Inferior parietal cortex (tissue), 1 donor: ENCODE measurements at regions not wholly inside any gene's neighbourhood (a gene's known extent, or its start where the extent isn't known, plus 50 kb on each side); places are given as distances from the start of the nearest gene placed in this dataset.

Experiments used
- DNase-seq: peaks from one replicate; pipeline ENCODE4 v3.0.0-alpha.2; 2016; ENCODE audit errors: extremely low spot score

GRCh38 chr2:60158262-60158661 is 395.2 kb downstream of the BCL11A start:
- DNase-seq = no peak

DNA sequence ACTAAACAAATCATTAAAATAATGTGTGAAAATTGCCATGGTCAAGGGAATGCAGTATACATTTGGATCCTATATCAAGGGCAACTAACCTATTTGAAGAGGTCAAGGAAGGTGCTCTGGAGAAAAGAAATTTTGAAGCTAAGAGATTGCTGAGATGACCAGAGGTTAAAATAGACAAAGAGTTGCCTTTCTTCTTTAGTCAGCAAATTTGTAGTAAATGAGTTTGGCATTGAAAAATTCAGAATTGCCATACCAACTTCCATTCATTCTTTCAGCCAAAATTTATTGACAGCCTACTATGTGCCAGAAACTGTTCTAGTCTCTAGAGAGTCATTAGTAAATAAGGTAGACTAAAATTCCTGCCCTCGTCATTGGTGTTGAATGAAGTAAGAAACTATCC is 396.2 kb downstream of the BCL11A start:
- no peak for DNase-seq

GRCh38 chr2:60154142-60154541 is 399.3 kb downstream of the BCL11A start:
- no peak for DNase-seq

DNA sequence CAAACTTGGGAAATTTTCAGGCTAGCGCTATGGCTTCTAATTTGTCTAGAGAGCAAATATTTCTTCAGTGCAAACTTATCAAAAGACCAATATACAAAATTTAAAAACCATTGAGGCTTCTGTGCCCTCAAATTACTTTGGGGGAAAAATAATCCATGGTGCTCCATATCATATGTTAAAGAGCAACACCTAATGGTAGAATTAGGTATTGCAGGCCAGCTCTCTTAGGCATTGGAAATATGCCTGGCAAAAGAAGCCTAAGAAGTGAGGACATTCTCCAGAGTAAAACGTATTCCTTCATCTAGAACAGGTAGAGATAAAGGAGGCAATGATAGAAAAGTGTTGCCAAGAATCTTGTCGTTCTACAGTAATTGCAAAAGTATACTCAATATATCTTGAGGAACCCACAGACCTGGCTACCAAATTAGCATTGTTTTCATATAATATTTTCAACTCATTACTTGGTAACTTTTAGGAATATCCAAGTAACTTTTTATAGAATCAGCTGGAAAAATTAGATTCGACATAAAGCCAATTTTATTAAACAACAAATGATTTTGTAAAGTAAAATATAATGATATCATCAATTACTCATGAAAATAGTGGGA is 401.1 kb downstream of the BCL11A start:
- no peak for DNase-seq

DNA sequence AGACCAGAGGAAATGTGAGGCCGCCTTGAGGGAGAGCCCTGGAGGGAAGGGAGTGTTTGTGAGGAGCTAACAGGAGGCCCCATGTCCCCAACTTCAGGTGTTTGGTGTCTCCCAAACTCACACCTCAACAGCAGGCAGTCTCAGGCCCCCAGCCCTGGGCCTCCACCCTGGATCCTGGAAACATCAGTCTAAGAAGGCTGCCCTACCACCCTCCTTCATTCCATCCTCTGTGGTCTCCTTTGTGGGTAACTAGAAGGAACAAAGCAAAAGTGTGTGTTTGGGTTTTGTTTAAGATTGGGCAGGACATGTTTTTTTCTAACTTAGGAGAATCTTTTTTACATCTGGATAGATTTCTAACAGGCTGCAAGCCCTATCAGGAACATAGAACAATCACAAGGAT is 404.3 kb downstream of the BCL11A start:
- DNase-seq = no peak

GRCh38 chr2:60148716-60149115 is 404.7 kb downstream of the BCL11A start:
- no peak for DNase-seq

- no peak for DNase-seq
Measured at GRCh38 chr2:60140185-60140584, 413.3 kb downstream of the BCL11A start.

GRCh38 chr2:60136913-60137312 is 416.5 kb downstream of the BCL11A start:
- DNase-seq = no peak

- DNase-seq = no peak
Measured at GRCh38 chr2:60127191-60127590, 426.3 kb downstream of the BCL11A start.

- DNase-seq = no peak
Measured at GRCh38 chr2:60125611-60126426, 427.6 kb downstream of the BCL11A start.

- no peak for DNase-seq
Measured at GRCh38 chr2:60119778-60120177, 433.7 kb downstream of the BCL11A start.

DNA sequence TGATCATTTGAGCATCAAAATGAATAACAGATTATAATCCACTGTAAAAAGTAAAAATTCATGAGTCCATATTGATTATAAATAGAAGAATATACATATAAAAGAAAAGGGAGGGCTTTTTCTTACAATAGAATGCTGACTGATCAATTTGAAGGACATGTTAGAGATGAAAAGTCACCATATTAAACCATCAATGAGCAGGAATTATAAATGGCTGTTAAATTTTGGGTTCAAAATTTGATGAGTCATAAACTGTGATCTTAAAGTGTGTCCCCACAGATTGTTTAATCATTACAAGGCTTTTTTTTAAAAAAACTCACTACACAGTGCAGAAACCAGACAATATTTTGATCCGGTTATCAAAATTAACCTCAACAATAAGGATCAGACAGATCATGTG is 434.5 kb downstream of the BCL11A start:
- no peak for DNase-seq

DNA sequence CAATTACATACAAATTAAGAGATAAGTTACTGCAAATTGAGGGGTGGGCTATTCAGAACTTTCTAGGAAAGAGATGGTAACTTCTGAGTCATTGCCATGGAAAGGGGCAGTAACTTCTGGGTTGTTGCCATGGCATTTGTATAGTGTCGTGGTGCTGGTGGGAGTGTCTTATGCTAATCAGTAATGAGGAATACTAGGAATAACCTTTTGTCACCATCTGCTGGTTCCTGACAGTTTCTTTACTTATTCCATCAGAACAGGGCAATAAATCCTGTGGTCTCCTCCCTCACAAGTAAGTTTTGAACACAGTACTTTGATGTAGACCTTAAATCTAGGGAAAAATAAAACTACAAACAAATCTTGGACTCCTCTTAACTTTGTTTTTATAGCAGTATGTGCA is 435.4 kb downstream of the BCL11A start:
- no peak for DNase-seq

- no peak for DNase-seq
Measured at GRCh38 chr2:60116161-60116875, 437.1 kb downstream of the BCL11A start.

GRCh38 chr2:60109744-60110143 is 443.7 kb downstream of the BCL11A start:
- DNase-seq = no peak

GRCh38 chr2:60106836-60107529 is 446.5 kb downstream of the BCL11A start:
- no peak for DNase-seq

DNA sequence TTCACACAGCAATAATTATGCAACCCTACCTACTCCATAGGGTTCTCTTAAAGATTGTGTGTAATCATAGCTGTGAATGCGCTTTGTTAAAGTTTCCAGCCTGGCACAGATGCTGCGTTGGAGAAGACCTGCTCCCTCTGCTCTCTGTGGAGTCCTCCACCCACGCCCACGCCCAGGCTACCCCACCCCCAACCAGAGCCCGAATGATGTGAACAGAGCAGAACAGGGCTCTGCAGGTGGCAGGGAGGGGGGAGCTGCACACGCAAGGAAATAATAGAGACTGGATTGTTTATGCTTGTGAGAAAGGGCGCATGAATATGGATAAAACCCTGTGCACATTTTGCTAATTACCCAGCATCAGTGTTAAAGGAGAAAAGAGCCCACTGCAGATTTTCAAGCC is 447.5 kb downstream of the BCL11A start:
- no peak for DNase-seq

GRCh38 chr2:60104514-60105505 is 448.6 kb downstream of the BCL11A start:
- peak; percentile 60 for DNase-seq

DNA sequence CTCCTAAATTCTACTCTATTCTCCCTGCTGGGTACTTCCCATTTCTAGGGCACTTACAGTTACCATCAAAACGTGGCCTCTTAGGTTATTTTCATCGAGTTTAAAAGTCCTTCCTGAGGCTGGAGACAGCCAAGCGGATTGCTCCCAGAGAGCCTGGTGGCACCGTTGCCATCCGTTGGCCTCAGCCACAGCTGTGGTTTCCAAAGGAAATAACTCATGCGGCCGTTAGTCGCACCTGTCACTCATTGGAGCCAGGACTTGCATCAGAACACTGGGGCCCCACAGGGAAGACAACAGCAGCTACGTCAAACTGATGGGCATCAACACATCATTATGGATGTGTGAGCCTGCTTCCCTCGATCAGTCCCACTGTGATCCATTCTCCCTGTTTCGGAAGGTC is 453.4 kb downstream of the BCL11A start:
- DNase-seq = no peak

DNA sequence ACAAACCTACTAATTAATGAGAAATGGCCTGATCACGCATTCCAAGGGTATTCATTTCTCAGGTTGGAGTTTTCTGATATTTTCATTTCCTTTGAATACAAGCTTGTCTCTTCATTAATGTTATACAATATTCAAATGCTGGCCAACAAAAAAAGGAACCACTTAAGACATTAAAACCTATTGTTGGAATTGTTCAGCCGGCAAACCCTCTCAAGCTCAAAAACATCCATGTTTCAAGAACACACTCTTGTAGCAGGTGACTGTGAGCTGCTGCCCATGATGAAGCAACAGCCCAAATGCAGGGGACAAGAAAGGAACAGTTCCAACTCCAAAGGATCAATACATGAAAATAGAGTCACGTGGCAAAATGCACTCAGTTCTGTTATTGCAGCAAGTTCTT is 454.5 kb downstream of the BCL11A start:
- DNase-seq = no peak

GRCh38 chr2:60097298-60097697 is 456.2 kb downstream of the BCL11A start:
- DNase-seq = no peak
